ENCODE measurements at regions not wholly inside any gene's neighbourhood (a gene's known extent, or its start where the extent isn't known, plus 50 kb on each side); places are given as distances from the start of the nearest gene placed in this dataset.

DNA sequence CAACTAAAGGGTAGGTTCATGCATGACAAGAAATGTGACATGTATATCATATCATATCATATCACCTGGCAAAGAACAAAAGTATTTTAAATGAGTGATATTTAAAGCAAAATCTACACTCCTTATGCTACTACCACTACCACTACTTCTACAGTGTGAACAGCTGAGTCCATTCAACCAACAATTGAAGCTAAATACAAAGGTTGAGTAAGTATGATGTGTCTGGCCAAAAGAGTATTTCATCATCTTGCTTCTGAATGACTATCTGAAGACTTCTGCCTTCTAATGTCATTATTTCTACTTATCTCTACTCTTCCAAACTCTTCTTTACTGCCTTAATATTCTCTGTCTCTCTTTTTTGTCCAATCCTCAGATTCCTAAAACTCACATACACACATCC lies 292.6 kb upstream of the CAND1 start:
- Mint-ChIP-seq H3K4me1 (peaks cover 11% of the 10 kb centered on the region), H3K36me3 (ENCODE audit: low read depth) (no peaks in the 10 kb centered on the region), H3K27ac (no peak overlapping the region), H3K4me3 (no peak overlapping the region), H3K27me3 (ENCODE audit: low read depth, poor library complexity) (no peaks in the 10 kb centered on the region), H3K9me3 (no peaks in the 10 kb centered on the region)
- DNase-seq, result no peak
- TF ChIP-seq, protein P1, sequence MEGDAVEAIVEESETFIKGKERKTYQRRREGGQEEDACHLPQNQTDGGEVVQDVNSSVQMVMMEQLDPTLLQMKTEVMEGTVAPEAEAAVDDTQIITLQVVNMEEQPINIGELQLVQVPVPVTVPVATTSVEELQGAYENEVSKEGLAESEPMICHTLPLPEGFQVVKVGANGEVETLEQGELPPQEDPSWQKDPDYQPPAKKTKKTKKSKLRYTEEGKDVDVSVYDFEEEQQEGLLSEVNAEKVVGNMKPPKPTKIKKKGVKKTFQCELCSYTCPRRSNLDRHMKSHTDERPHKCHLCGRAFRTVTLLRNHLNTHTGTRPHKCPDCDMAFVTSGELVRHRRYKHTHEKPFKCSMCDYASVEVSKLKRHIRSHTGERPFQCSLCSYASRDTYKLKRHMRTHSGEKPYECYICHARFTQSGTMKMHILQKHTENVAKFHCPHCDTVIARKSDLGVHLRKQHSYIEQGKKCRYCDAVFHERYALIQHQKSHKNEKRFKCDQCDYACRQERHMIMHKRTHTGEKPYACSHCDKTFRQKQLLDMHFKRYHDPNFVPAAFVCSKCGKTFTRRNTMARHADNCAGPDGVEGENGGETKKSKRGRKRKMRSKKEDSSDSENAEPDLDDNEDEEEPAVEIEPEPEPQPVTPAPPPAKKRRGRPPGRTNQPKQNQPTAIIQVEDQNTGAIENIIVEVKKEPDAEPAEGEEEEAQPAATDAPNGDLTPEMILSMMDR (IDR thresholded peaks at IDR 0.05), result no peak

DNA sequence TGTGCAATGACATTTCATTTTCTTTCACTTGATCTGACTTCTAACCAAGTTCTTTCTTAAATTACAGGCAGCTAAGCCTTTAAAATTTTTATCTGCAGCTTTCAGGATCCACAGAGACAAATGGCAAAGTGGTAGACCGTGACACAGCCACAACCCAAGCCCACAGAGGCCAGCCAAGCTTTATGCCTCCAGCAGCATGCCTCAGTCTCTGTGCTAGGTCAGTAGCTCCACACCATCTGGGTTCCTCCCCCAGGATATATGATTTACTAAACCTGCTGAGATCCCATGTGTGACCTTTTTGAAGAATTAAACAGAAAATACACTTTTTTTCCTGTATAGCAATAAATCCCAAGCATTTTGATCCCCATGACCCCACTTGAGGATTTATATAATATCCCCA lies 290.4 kb upstream of the CAND1 start:
- Mint-ChIP-seq H3K27me3 (ENCODE audit: low read depth, poor library complexity) (no peaks in the 10 kb centered on the region), H3K27ac (no peak overlapping the region), H3K4me3 (no peak overlapping the region), H3K9me3 (no peaks in the 10 kb centered on the region), H3K4me1 (peaks cover 11% of the 10 kb centered on the region), H3K36me3 (ENCODE audit: low read depth) (no peaks in the 10 kb centered on the region)
- no peak for DNase-seq
- TF ChIP-seq, protein P1 (IDR thresholded peaks at IDR 0.05), result no peak

DNA sequence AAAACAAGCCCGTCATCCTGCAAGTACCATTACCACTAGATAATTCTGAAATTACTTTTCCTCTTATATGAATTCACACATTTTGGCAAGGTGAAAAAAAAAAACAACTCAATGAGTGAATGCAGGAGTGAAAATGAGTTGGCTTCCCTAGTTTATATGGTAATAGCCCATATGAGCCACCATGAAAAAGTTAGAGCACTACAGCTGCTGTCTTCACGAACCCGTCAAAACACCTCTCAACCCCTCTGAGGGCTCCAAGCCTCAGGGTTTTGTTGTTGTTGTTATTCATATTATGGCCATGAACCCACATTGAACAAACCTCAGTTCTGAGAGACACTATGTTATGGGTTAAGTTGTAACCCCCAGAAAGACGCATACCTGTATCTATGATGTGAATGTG lies 289.9 kb upstream of the CAND1 start:
- no peak overlapping the region for H3K27ac Mint-ChIP-seq

DNA sequence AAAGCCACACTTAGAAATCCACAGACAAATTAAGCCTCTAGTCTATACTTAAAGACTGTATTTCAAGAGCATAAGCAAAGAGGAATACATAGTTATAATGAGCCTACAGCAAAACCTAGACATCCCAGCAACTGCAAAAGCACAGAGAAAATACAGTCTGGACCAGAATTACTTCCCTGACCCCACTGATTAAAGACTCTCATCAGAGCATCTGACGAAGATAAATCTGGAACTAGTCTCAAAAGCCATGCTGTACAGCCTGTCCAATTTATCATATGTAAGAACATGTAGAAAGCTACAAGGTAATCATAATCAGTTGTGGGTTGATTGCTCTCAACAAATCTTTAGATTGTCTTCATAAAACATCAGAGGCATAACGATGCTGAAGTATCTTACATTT lies 285.1 kb upstream of the CAND1 start:
- Mint-ChIP-seq H3K27me3 (ENCODE audit: low read depth, poor library complexity) (no peaks in the 10 kb centered on the region), H3K4me1 (peaks cover 27% of the 10 kb centered on the region), H3K36me3 (ENCODE audit: low read depth) (no peaks in the 10 kb centered on the region), H3K27ac (no peak overlapping the region), H3K4me3 (no peak overlapping the region), H3K9me3 (no peaks in the 10 kb centered on the region)
- TF ChIP-seq, protein P1 (IDR thresholded peaks at IDR 0.05), result no peak
- no peak for DNase-seq

More for the DNA sequence above, 289.9 kb upstream of the CAND1 start:
- Mint-ChIP-seq H3K4me1 (peaks cover 11% of the 10 kb centered on the region), H3K4me3 (no peak overlapping the region), H3K27me3 (ENCODE audit: low read depth, poor library complexity) (no peaks in the 10 kb centered on the region), H3K36me3 (ENCODE audit: low read depth) (no peaks in the 10 kb centered on the region), H3K9me3 (no peaks in the 10 kb centered on the region)
- no peak for DNase-seq
- TF ChIP-seq, protein P1 (IDR thresholded peaks at IDR 0.05), result no peak

DNA sequence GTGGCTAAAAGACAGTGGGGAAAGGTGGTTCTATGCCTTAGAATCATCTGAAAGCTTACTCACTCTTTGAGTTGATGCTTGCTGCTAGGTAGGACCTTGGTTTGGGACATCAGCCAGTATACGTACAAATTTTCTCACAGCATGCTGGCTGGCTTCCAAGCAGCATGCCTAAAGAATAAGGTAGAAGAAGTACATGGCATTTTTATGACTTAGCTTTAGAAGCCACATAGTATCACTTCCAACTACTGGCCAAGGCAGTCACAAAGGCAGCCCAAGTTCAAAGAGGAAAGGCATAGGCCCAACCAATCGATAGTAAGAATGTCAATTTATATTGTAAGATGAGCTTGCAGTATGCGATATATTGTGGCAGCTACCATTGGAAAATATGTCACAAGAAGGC lies 284.2 kb upstream of the CAND1 start:
- H3K27ac Mint-ChIP-seq, result no peak overlapping the region
- H3K9me3 Mint-ChIP-seq, result no peaks in the 10 kb centered on the region
- H3K4me3 Mint-ChIP-seq, result no peak overlapping the region
- no peaks in the 10 kb centered on the region for H3K27me3 Mint-ChIP-seq (ENCODE audit: low read depth, poor library complexity)
- TF ChIP-seq, protein P1 (IDR thresholded peaks at IDR 0.05), result no peak
- no peaks in the 10 kb centered on the region for H3K36me3 Mint-ChIP-seq (ENCODE audit: low read depth)
- DNase-seq, result no peak
- H3K4me1 Mint-ChIP-seq, result peaks cover 27% of the 10 kb centered on the region

DNA sequence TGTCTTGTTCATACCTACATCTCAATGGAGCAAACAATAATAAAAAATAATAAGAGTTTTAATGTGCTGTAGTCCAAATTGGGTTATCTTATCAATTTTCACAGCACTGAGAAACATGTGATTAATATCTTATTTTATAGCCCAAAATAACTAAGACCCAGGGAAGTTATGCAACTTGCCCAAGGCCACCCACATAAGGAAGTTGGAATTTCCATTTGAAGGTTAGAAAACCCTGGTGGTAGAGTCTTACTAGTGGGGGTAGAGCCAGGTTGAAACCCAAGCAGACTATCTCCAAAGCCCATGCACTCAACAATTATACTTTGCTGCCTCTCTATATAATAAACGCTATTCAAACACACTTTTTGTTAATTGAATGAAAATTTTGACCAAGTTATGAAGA lies 270.0 kb upstream of the CAND1 start:
- no peak overlapping the region for H3K27ac Mint-ChIP-seq
- peaks cover 9% of the 10 kb centered on the region for H3K27me3 Mint-ChIP-seq (ENCODE audit: low read depth, poor library complexity)
- H3K36me3 Mint-ChIP-seq (ENCODE audit: low read depth), result no peaks in the 10 kb centered on the region
- peaks cover 5% of the 10 kb centered on the region for H3K9me3 Mint-ChIP-seq
- H3K4me1 Mint-ChIP-seq, result peaks cover 4% of the 10 kb centered on the region
- no peak overlapping the region for H3K4me3 Mint-ChIP-seq
- DNase-seq, result no peak
- TF ChIP-seq, protein P1 (IDR thresholded peaks at IDR 0.05), result no peak
